Stimulated activated CD8-positive, alpha-beta memory T cell treated with anti-CD3 and anti-CD28 coated beads, Interleukin-7, amount 100 ng/mL, for 1 hour (primary cell): ENCODE measurements at regions not wholly inside any gene's neighbourhood (a gene's known extent, or its start where the extent isn't known, plus 50 kb on each side); places are given as distances from the start of the nearest gene placed in this dataset.

Source experiments
- DNase-seq, 2 donors: peaks; one replicate each; pipeline ENCODE4 v3.0.0-alpha.2; 2020; ENCODE audit warnings: low read depth in 2 of 2

DNA sequence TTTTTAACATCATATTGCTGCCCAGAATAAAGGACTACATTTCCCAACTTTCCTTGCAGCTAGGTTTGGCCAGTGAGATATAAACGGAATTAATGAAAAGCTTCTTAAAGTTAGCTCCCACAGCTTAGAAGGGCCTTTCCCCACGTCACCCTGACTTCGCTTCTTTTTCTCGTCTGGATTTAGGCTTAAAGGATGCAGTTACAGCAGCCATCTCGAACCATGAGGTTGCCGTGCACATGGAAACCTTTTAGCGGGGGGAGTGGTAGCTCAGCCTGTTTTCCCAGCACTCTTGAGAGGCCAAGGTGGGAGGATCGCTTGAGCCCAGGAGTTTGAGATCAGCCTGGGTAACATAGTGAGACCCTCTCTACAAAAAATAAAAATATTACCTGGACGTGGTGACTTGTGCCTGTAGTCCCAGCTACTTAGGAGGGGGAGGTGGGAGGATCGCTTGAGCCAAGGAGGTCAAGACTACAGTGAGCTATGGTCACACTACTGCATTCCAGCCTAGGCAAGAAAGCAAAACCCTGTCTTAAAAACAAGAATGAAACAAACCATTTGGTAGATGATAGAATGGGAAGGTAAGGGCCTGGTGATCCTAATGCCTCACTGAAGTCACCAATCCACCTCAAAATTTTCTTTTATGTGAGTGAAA, 64.3 kb upstream of the C1GALT1 start:
- DNase-seq, result no peak

DNA sequence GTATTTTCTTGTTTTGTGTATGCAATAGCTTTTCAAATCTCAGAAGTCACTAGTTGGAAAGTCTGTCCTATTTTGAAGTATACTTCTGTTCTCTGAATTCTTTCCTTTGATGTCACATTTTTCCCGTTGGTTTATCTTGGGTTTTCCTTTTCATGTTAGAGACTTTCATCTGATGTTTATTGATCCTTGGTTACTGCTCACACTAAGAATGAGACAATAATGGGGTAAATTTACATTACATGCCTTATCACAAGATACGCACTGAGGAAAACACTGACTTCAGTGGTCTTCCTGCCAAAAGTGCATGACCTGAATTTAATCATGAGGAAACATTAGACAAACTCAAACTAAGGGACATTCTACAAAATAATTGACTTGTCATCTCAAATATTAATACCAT, 63.5 kb upstream of the C1GALT1 start:
- no peak for DNase-seq

DNA sequence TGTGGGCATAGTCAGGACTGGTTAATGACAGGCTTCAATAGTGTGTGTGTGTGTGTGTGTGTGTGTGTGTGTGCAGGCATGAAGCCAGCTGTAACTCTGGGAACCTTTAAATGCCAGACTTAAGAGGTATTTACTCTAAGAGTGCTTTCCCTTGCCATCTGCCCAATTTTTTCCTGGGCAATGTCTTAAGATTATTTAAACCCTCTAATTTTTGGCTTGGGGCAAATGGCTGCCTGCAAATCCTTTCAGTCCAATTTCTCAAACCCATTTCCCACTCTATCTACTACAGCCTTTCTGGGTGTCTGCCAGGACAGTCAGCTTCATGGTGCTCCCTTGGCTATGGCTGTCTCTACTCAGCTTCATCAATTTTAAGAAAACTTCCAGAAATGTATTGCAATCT, 62.6 kb upstream of the C1GALT1 start:
- no peak for DNase-seq

DNA sequence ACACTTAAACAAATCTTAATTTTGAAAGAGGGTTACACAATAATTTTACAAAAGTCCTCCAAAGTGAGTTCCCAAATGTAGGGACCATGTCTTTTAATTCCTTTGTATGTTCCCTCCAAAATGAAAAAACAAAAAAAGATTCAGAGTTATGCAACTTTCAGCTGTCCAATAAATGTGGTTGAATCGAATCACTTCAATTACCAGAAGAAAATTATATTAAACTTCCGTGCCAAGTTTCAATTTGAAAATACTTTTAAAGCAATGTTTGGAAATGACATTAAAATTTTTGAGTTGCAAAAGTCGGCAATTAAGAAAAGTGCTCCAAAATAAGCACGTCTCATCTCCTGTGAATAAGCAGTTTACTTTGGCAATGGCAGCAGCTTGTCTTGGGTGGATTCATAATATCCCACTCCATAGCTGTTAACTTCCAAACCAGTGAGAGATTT, 60.3 kb upstream of the C1GALT1 start:
- DNase-seq, result no peak

DNA sequence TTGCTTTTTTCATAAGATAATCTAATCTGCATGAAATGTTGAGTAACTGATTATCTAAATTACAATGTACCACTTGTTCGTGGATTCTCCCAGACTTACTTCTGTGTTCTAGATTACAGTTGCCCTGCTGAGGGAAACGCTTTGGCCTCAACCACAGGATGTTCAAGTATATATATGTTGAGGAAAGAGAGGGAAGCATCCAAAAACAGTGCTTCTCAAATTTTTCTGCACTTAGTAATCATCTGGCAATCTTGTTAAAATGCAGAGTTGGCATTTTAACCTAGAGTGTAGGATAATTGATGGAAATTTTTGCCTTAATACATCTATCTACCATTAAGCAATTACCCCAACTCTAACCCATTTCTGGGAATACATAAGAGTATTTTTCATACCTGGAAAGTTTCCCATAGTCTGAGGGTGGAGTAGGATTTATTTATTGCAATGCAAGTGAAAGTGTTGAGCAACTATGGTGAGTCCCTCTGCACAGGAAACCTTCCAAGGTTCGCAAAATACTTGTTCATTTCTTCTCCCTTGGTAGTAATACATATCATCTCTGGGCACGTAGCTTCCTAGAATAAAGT, 59.6 kb upstream of the C1GALT1 start:
- DNase-seq, result no peak

DNA sequence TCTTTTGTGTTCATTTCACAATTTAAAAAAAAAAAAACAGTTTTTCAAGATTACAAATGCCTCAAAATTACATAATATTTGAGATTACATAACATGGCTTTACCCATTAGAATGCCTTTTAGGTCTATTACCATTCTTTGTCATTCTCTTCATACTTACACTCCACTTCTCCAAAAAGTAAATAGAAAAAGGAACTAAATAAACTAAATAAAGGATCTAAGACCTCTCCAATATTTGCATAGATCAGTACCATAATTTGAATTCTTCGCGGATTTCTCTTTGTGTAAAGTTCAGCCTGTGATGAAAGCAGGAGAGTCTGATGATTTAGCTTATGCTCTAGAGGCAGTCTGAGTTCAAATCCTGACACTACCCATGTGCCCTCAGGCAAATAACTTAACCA, 56.4 kb upstream of the C1GALT1 start:
- no peak for DNase-seq

DNA sequence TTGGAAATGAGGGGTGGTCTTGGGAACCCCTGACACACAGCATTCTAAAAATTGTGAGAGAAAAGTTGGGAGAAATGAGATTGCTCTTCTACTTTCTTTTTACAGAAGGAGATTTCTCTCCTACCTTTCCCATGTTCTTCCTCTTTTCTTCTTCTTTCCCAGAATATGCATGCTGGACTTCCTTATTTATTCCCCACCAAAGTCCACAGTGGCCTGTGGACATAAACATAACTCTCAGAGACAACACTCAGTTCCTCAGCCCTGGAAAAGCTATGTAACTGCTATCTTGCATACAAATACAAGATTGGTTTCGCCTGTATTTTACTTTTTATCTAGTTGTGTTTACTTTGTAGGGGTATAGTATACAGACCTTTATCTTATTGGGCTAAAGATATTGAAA, 54.6 kb upstream of the C1GALT1 start:
- DNase-seq, result no peak

DNA sequence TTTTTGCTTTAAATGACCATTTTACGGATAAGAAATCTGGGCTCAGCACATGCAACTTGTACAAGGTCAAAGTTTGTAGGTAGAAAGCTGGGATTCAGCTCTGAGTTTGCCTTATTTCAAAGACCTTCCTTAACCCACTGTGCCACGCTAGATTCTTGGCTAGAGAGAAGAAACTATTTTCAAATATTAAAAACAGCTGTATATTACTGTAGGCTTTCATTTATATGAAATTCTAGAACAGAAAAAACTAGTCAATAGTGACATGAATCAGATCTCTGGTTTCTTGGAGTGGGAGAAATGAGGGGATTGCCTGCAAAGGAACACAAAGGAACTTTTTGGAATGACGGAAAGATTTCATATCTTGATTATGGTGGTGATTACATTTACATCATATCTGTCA, 53.0 kb upstream of the C1GALT1 start:
- no peak for DNase-seq

DNA sequence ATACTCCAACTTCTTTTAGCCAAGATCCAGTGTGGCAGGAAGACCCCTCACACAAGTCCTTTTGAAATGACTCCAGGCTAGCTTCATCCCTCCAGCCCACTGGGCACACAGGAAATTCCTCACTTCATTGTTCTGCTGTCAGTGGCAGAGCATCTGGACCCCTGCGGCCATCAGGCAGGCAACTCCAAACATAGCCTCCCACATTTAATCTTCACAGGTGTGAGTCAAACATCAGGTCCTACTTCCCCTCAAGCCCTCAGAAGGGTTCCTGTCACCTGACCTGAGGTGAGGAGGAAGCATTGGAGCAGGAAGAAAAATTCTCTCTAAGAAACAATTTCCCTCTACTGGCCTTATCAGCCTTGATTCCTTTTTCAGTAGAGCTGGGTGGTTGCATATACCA, 51.1 kb upstream of the C1GALT1 start:
- no peak for DNase-seq
